HFF-Myc (cell line): ENCODE measurements at regions not wholly inside any gene's neighbourhood (a gene's known extent, or its start where the extent isn't known, plus 50 kb on each side); places are given as distances from the start of the nearest gene placed in this dataset.

ENCODE experiments used
- DNase-seq: peaks from one replicate; pipeline ENCODE4 v3.0.0-alpha.2; 2011; ENCODE audit warnings: low read depth; ENCODE audit errors: extremely low read depth
- H3K4me3 ChIP-seq: replicated peaks from 2 replicates; pipeline ENCODE4 v1.5.1; 2011; ENCODE audit warnings: low read depth, mild to moderate bottlenecking, control low read depth, low read length
- TF ChIP-seq, protein P1 (sequence below): IDR thresholded peaks from 2 replicates; pipeline ENCODE4 v1.5.1; 2012; ENCODE audit warnings: mild to moderate bottlenecking, low read depth, low read length, control low read depth; ENCODE audit errors: missing control alignments

DNA sequence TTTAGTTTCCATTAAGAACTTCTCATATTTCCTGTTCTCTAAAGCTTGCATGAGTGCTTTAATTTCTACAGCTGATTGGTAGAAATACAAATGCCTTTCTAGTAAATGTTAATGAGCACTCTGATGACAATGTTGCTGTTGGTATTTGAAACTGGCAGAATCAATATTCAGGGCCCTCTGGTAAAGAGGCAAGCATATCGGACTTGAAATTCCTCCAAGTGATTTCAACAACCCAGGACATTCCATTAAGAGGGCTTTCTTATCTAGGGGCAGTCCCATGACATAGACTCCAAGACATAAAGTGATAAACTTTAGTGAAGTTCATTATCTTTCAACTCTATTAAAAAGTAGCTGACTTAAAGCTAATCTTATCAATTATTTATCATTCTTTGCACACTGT is 83.1 kb upstream of the VCX start:
- TF ChIP-seq, protein P1, sequence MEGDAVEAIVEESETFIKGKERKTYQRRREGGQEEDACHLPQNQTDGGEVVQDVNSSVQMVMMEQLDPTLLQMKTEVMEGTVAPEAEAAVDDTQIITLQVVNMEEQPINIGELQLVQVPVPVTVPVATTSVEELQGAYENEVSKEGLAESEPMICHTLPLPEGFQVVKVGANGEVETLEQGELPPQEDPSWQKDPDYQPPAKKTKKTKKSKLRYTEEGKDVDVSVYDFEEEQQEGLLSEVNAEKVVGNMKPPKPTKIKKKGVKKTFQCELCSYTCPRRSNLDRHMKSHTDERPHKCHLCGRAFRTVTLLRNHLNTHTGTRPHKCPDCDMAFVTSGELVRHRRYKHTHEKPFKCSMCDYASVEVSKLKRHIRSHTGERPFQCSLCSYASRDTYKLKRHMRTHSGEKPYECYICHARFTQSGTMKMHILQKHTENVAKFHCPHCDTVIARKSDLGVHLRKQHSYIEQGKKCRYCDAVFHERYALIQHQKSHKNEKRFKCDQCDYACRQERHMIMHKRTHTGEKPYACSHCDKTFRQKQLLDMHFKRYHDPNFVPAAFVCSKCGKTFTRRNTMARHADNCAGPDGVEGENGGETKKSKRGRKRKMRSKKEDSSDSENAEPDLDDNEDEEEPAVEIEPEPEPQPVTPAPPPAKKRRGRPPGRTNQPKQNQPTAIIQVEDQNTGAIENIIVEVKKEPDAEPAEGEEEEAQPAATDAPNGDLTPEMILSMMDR, result no peak
- DNase-seq, result no peak
- no peak overlapping the region for H3K4me3 ChIP-seq

DNA sequence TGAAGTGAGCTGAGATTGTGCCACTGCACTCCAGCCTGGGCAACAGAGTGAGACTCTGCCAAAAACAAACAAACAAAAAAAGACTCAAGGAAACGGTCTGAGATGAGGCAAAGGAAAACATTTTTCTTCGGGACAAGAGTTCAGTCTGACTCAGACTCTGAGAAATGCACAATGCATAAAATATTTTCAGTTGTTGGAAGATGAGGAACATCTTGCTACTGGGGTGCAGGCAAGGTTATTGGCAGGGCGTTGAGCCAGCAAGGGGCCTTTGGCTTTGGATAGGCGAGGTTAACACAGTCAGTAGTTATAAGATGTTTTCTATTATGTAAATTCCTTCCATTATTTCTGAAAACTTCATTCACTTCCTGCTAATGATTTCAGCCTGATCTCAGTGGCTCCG is 96.1 kb upstream of the VCX start:
- no peak for DNase-seq
- H3K4me3 ChIP-seq, result no peak overlapping the region
- TF ChIP-seq, protein P1, result no peak

DNA sequence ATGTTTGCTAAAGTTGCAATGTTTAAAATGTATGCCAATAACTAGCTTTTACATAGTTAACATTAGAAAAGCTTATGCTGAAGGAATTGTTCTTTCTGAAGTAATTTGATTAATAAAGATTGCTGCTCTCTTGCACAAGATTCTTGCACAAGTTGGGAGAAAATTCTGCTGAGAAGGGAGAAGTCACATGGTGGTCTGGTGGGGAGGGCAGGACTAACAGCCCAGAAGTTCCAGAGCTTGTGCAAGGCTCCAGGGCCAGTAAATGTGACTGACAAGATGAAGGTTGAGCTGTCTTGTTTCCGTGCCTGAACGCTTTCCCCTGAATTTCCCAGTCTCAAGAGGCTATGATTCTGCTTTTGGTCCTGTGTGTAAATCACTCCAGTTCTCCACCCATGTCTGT is 112.9 kb upstream of the VCX start:
- no peak overlapping the region for H3K4me3 ChIP-seq
- TF ChIP-seq, protein P1, result no peak
- no peak for DNase-seq

DNA sequence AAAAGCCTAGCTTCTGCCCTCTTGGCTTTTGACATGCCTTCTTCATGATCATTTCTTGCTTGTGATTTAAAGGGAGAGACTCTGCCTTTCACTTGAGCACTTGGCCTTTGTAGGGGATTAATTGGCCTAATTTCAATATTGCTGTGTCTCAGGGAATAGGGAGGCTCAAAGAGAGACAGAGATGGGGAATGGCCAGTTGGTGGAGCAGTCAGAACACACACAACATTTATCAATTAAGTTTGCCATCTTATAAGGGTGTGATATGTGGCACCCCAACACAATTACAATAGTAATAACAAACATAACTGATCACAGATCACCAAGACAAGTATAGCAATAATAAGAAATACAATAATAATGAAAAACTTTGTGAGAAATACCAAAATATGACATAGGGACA is 122.5 kb upstream of the VCX start:
- TF ChIP-seq, protein P1, result no peak
- no peak overlapping the region for H3K4me3 ChIP-seq
- DNase-seq, result no peak

DNA sequence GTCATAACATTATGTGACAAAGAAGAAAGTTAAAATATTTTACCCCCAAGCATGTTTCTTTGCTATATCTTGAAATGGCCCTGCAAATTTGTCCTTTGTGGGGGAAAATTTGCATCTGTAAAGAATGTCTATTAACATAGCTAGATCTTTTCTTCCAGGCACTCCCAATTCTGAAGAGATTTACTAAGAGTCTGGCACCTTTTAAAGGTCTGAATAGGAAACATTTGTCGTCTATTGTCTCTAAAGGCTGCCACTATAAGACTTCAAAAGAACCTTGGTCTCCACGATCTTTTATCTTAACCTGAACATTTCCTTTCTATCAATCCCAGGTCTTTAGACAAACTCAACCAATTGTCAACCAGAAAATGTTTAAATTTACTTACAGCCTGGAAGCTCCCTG is 128.6 kb upstream of the VCX start:
- no peak for DNase-seq
- no peak overlapping the region for H3K4me3 ChIP-seq
- TF ChIP-seq, protein P1, result no peak

DNA sequence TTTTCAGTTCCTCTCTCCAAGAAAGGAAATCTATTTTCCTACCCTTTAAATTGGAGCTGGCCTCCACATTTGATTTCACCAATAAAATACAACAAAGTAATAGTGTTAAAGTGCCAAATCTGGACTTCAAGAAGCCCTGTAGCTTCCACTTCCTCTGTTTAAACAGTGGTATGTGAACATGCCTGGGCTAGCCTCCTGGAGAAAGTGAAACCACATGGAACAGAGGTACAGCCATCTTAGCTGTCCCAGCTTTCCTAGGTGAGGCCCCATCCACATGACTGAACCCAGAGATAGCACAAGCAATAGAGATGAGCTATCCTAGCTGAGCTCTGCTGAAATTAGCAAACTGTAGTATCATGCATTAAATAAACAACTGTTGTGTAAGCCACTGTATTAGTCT is 131.8 kb upstream of the VCX start:
- DNase-seq, result no peak
- no peak overlapping the region for H3K4me3 ChIP-seq
- TF ChIP-seq, protein P1, result no peak

DNA sequence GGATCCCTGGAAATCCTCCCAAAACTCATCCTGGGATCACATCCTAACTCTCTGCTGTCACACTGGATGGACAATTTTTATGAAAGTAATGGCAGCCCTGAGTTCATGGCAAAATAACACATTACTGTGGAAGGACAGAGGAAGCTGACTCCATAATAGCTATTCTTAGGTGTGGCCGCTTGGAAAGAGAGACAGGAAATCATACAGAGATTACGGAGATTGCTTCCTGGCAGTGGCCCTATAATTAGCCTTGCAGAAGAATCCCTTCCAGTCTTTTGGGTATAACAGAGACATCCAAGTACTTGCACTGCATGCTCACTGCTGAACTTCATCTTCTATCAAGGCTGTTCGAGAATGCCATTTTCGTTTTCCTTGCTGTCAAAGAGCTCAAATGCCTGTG is 133.1 kb upstream of the VCX start:
- TF ChIP-seq, protein P1, result no peak
- H3K4me3 ChIP-seq, result no peak overlapping the region
- DNase-seq, result no peak
